ENCODE measurements at regions not wholly inside any gene's neighbourhood (a gene's known extent, or its start where the extent isn't known, plus 50 kb on each side); places are given as distances from the start of the nearest gene placed in this dataset.

DNA sequence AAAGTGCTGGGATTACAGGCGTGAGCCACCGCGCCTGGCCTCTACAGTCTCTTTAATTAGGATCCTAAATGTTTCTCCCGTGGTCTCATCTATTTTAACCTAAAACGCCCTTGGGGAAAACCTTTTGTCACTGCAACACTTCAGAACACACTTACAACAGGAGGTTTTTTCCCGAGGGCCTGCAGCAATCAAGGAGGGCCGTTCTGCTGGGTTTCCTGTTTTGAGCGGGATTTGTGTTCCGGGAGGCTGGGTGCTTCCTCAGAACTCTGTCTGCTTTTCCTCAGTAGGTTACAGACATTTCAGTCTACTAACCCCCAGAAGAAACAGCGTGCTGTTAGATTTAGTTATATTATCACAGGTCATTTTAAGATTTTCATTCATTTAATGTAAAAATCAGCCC, 65.4 kb upstream of the IRX4 start:
- ATAC-seq (no peak), DNase-seq (no peak)
- intact Hi-C loops (cut with micrococcal nuclease) = loop anchor here (5.0 kb wide), 1 partner anchor 66 kb away; the partner anchor contains the start of gene IRX4

DNA sequence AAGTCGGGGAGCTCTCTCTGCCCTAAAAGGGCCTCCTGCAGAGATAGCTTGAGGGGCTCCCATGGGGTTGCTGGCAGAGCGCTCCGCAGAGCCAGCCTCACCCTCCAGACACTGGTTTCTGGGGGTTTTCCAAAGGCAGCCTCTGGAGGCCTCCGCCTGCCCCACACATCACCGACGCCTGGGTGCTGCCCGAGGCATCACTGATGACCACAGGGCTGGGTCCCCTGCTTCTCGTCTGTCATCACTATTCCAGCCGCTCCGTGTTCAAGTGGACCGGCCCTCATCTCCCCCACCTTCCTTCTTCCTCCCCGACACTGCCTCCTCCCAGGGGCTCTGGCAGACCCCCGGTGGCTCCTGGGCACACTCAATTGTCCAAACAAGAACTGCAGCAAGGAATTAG, 64.1 kb upstream of the IRX4 start:
- intact Hi-C loops (cut with micrococcal nuclease) = loop anchor here (5.0 kb wide), 1 partner anchor 64 kb away; the partner anchor contains the start of gene IRX4
- peak; percentile 83 for ATAC-seq
- DNase-seq = peak; percentile 81

GRCh38 chr5:1946122-1946677, 63.5 kb upstream of the IRX4 start:
- intact Hi-C loops (cut with micrococcal nuclease) = loop anchor here (5.0 kb wide), 1 partner anchor 64 kb away; the partner anchor contains the start of gene IRX4
- DNase-seq (peak; percentile 82), ATAC-seq (peak; percentile 84)

DNA sequence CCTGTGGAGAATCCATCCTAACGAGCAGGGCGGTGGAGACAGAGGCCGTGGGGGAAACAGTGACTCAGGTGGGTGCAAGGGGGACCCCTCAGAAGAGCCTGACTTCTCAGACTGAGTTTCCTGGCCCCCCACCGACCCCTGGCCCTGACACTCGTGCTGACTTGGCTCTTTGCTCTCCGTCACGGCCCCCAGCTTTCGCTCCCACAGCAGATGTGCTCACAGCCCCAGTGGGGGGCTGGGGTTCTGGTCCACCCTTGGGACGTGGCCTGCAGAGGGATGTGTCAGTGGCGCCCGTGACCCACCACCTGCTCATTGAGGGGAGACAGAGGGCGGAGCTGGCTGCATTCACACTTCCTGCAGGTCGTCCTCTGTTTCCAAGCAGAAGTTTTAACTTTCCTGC, 62.9 kb upstream of the IRX4 start:
- ATAC-seq = no peak
- no peak for DNase-seq
- intact Hi-C loops (cut with micrococcal nuclease) = loop anchor here (5.0 kb wide), 1 partner anchor 63 kb away; the partner anchor contains the start of gene IRX4

DNA sequence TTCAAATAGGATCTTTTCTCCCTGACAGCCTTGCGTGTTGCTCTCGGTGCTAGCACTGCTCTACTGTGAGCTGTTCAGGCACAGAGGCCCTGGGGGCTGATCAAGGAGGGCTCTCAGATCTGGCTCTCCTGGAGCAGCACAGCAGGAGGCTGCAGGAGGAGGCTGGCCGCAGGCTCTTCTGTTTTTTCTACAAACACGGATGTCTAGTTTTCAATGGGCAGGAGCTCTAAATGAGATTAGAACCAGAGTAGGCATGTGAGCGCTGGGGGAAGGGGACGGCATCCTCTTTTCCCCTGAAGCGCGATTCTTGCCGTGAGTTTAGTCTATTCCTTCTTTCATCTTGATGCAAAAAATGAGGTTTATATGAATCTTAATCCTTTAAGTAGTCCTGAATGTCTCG, 61.7 kb upstream of the IRX4 start:
- ATAC-seq = no peak
- no peak for DNase-seq
- intact Hi-C loops (cut with micrococcal nuclease) = no loop called here

GRCh38 chr5:1943481-1943880, 60.8 kb upstream of the IRX4 start:
- intact Hi-C loops (cut with micrococcal nuclease) = no loop called here
- DNase-seq = no peak
- ATAC-seq = no peak

DNA sequence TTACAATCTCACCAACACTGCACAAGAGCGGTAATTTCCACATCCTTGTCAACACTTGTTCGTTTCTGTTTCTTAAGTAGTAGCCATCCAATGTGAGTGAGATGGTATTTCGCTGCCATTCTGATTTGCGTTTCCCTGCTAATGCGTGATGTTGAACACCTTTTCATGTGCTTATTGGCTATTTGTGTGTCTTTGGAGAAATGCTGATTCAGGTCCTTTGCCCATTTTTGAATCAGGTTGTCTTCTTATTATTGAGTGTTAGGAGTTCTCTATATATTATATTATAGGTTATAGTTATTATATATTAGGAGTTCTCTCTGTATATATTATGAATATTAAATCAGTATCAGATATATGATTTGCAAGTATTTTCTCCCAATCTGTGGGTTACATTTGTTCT, 59.9 kb upstream of the IRX4 start:
- intact Hi-C loops (cut with micrococcal nuclease) = no loop called here
- no peak for DNase-seq

GRCh38 chr5:1942158-1942557, 59.4 kb upstream of the IRX4 start:
- DNase-seq (no peak), ATAC-seq (no peak)
- intact Hi-C loops (cut with micrococcal nuclease) = no loop called here

More for the DNA sequence above, 59.9 kb upstream of the IRX4 start:
- no peak for ATAC-seq

DNA sequence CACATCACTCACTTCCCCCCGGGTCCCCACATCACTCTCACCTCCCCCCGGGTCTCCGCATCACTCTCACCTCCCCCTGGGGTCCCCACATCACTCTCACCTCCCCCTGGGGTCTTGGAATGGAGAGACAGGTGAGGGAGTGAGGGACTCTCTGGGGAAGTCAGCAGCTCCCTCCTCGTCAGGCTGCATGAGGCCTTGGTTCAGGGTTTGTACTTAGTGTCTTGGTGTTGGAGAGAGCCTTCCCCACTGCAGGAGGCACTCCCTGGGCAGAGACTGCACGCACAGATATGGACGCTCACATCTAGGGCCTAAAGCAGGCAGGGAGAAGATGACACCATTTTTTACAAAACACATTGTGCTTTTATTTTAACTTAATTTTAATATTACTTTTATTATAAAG, 56.5 kb upstream of the IRX4 start:
- intact Hi-C loops (cut with micrococcal nuclease) = no loop called here
- no peak for DNase-seq

DNA sequence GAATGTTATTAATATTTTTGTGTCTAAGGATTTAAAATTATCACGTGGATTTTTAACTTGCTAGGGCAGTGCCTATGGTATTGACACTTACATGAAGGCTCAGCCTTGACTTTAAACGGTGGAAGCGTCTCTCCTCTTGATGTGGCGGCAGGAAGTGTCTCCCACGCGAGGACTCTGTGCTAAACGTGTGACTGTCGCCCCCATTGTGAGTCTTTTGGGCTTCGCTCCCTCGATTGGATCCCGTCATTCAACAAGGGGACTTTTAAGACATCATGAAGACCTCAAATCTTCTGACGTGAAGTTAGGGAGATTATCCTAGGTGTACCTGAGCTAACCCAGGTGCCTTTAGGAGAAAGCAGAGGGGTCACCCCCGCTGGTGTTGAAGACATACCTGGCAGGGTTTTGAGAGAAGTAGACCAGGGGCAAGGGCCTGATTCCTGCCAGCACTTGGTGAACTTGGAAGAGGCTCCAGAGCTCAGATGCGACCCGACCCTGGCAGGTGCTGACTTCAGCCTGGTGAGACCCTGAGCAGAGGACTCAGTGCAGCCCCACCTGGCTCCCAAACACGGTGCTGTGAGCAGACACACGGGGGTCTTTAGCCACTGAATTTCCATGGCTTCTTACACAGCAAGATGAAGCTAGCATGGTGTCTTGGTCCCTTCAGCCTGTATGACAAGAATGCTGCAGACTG, 55.7 kb upstream of the IRX4 start:
- no peak for DNase-seq
- ATAC-seq = no peak
- intact Hi-C loops (cut with micrococcal nuclease) = no loop called here

More for the DNA sequence above, 56.5 kb upstream of the IRX4 start:
- no peak for ATAC-seq

GRCh38 chr5:1937590-1937989, 54.9 kb upstream of the IRX4 start:
- intact Hi-C loops (cut with micrococcal nuclease) = no loop called here
- ATAC-seq = no peak
- DNase-seq = no peak

- intact Hi-C loops (cut with micrococcal nuclease) = no loop called here
- ATAC-seq (no peak), DNase-seq (no peak)
Measured at GRCh38 chr5:1936901-1937300, 54.2 kb upstream of the IRX4 start.

- ATAC-seq (no peak), DNase-seq (no peak)
- intact Hi-C loops (cut with micrococcal nuclease) = no loop called here
Measured at GRCh38 chr5:1936413-1936812, 53.7 kb upstream of the IRX4 start.

- ATAC-seq = no peak
- no peak for DNase-seq
- intact Hi-C loops (cut with micrococcal nuclease) = no loop called here
Measured at GRCh38 chr5:1934801-1935429, 52.2 kb upstream of the IRX4 start.

DNA sequence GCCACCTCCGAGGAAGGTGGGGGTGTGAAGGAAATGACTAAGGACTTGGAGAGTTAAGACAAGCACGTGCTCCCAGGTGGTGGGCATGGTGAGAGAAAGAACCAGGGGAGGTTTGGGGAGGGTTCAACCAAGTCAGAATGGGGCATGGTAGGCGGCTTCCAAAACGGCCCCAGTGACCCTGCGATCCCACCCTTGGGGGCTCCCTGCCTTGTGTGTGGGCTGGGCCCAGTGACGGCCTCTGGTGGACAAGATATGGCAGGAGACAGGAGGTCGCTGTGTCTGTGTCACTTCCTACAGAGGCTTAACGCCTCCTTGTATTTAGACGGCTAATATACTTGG, 51.3 kb upstream of the IRX4 start:
- intact Hi-C loops (cut with micrococcal nuclease) = no loop called here
- ATAC-seq = no peak
- DNase-seq = no peak

- no peak for ATAC-seq
- no peak for DNase-seq
- intact Hi-C loops (cut with micrococcal nuclease) = no loop called here
Measured at GRCh38 chr5:1933364-1934055, 50.8 kb upstream of the IRX4 start.
